ENCODE measurements at regions not wholly inside any gene's neighbourhood (a gene's known extent, or its start where the extent isn't known, plus 50 kb on each side); places are given as distances from the start of the nearest gene placed in this dataset.
"Not testable (repeated sequence)": the region's sequence is repeated elsewhere in the genome, so short reads cannot be mapped to it uniquely, and the experiment has no call there.

- no peak for DNase-seq
These were observed 532.7 kb downstream of the NLGN4X start for GRCh38 chrX:5695971-5696370.

GRCh38 chrX:5683996-5684395, 544.7 kb downstream of the NLGN4X start:
- DNase-seq: no peak

- no peak for DNase-seq
These were observed 547.5 kb downstream of the NLGN4X start for GRCh38 chrX:5681159-5681558.

- DNase-seq: no peak
These were observed 554.6 kb downstream of the NLGN4X start for GRCh38 chrX:5674036-5674435.

- DNase-seq: no peak
These were observed 556.6 kb downstream of the NLGN4X start for GRCh38 chrX:5672099-5672498.

GRCh38 chrX:5666689-5667088, 562.0 kb downstream of the NLGN4X start:
- not testable (repeated sequence) for DNase-seq

- no peak for DNase-seq
These were observed 572.1 kb downstream of the NLGN4X start for GRCh38 chrX:5656544-5656943.

GRCh38 chrX:5650904-5651303, 577.8 kb downstream of the NLGN4X start:
- no peak for DNase-seq

- DNase-seq: no peak
These were observed 579.6 kb downstream of the NLGN4X start for GRCh38 chrX:5648941-5649568.

- DNase-seq: no peak
These were observed 581.8 kb downstream of the NLGN4X start for GRCh38 chrX:5646818-5647217.

- no peak for DNase-seq
These were observed 583.9 kb downstream of the NLGN4X start for GRCh38 chrX:5644776-5645175.

- DNase-seq: no peak
These were observed 588.6 kb downstream of the NLGN4X start for GRCh38 chrX:5640071-5640470.

GRCh38 chrX:5638572-5638971, 590.1 kb downstream of the NLGN4X start:
- DNase-seq: no peak

GRCh38 chrX:5632887-5633286, 595.8 kb downstream of the NLGN4X start:
- no peak for DNase-seq

- no peak for DNase-seq
These were observed 596.5 kb downstream of the NLGN4X start for GRCh38 chrX:5632061-5632614.

- no peak for DNase-seq
These were observed 611.0 kb downstream of the NLGN4X start for GRCh38 chrX:5617666-5618065.

- no peak for DNase-seq
These were observed 633.1 kb downstream of the NLGN4X start for GRCh38 chrX:5595570-5595969.

GRCh38 chrX:5586726-5587125, 641.9 kb downstream of the NLGN4X start:
- DNase-seq: no peak

GRCh38 chrX:5575407-5575806, 653.3 kb downstream of the NLGN4X start:
- DNase-seq: no peak

- no peak for DNase-seq
These were observed 659.7 kb downstream of the NLGN4X start for GRCh38 chrX:5568934-5569333.

- DNase-seq: no peak
These were observed 669.3 kb downstream of the NLGN4X start for GRCh38 chrX:5559386-5559785.

GRCh38 chrX:5549512-5549911, 679.2 kb downstream of the NLGN4X start:
- DNase-seq: no peak

GRCh38 chrX:5537098-5537497, 691.6 kb downstream of the NLGN4X start:
- DNase-seq: no peak

- no peak for DNase-seq
These were observed 692.4 kb downstream of the NLGN4X start for GRCh38 chrX:5536261-5536660.

- no peak for DNase-seq
These were observed 700.6 kb downstream of the NLGN4X start for GRCh38 chrX:5528057-5528456.

Data from NCI-H2171 (cell line).